NCI-H1105 (cell line): ENCODE measurements at regions not wholly inside any gene's neighbourhood (a gene's known extent, or its start where the extent isn't known, plus 50 kb on each side); places are given as distances from the start of the nearest gene placed in this dataset.

ENCODE experiments used
- DNase-seq: peaks from one replicate; lab custom pipeline; 2025; lab: John Stamatoyannopoulos, UW

DNA sequence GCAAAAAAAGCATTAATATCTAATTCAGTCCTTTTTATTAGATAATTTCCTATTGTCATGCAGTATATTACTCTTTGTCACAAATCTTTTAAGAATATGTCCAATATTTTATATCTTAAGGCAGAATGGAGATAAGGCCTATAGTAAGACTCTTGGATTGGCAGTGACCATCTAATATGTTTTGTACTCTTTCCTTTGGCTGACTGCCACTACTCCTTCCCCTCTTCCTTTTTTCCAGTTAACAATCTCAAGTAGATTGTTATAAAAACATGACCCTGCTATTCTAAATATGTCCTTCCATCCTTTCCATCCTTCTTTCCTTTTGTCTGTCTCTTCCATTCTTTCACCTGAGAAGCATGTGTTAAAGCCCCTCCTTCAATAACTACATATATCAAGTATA lies 92.8 kb upstream of the TMEM168 start:
- no peak for DNase-seq

DNA sequence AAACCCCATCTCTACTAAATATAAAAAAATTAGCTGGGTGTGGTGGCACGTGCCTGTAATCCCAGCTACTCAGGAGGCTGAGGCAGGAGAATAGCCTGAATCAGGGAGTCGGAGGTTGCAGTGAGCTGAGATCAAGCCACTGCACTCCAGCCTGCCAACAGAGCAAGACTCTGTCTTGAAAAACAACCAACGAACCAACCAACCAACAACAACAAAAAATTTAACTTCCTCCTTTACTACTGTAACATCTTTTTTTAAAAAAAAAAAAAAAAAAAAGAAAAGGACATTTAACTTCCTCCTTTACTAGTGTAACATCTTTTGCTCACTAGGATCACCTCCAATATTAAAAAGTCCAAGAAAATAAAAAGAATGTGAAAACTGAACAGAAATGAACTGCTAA lies 92.3 kb upstream of the TMEM168 start:
- no peak for DNase-seq

GRCh38 chr7:112882022-112882421 lies 91.8 kb upstream of the TMEM168 start:
- no peak for DNase-seq

DNA sequence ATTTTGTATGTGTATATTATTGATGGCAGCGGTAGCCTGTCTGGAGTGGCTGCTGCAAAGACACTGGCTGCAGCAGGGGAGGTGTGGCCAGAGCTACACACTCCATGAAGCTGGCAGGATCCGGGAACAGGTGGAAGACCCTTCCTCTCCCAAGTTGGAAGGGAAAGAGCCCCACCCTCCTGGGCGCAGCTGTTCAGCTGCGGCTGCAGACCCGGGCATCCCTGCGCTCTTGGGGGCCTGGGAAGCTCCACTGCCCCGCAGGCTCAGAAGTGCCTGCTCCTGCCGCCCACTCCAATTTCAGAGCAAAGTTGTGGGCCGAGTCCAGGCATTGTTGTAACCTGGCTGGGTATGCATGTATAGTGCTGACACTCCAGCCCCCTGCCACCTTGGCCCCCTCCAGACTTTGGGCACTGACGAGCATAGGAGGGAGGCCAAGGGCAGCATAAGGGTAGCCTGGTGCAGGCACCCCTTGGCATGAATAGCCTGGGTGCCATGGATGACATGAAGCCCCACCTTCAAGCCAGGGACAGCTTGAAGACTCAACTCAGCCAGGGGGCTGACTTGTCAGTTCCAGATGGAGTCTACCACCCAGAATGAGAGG lies 90.7 kb upstream of the TMEM168 start:
- DNase-seq: no peak

GRCh38 chr7:112877691-112878460 lies 87.7 kb upstream of the TMEM168 start:
- no peak for DNase-seq

- DNase-seq: no peak
These were observed 86.7 kb upstream of the TMEM168 start for GRCh38 chr7:112876877-112877276.

GRCh38 chr7:112874909-112875308 lies 84.7 kb upstream of the TMEM168 start:
- DNase-seq: no peak

DNA sequence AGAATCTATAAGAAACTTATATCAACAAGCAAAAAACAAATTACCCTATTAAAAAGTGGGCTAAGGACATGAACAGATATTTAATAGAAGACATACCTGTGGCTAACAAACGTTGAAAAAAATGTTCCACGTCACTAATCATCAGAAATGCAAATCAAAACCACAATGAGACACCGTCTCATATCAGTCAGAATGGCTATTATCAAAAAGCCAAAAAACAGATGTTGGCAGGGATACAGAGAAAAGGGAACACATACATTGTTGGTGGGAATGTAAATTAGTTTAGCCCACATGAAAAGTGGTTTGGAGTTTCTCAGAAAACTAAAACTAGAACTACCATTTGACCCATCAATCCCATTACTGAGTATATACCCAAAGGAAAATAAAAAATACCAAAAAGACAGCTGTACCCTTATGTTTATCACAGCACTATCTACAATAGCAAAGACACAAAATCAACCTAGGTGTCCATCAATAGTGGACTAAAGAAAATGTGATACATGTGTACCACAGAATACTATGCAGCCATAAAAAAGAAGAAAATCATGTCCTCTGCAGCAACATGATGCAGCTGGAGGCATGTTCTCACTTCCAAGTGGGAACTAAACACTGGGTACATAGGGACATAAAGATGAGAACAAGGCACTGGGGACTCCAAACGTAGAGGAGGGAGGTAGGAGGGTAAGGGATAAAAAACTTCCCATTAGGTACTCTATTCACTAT lies 83.8 kb upstream of the TMEM168 start:
- no peak for DNase-seq

DNA sequence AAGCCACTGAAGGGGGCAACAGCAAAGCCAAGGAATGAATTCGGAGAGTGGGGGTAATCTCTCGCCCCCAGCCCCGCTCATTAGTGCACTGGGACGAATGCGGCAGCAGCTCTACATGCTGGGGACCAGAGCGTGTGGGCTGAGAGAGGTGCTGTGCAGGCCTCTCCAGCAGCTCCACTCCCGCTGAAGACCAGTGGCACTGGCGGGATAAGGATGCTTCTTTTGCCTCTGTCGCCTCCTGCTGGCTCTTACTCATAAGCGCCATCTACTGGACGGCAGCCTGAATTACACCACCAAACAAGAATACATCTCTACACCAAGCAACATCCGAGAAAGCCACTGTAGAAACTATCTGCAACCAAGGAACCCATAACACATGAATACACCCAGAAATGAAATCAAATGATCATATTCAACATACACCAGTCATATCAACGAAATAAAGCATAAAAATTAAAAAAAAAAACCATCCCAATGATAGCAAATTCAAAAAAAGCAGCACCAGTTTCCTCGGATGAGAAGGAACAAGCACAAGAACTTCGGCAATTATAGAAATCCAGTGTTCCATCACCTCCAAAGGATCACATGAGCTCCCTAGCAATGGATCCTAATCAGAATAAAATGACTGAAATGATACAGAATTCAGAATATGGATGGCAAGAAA lies 79.0 kb upstream of the TMEM168 start:
- no peak for DNase-seq

DNA sequence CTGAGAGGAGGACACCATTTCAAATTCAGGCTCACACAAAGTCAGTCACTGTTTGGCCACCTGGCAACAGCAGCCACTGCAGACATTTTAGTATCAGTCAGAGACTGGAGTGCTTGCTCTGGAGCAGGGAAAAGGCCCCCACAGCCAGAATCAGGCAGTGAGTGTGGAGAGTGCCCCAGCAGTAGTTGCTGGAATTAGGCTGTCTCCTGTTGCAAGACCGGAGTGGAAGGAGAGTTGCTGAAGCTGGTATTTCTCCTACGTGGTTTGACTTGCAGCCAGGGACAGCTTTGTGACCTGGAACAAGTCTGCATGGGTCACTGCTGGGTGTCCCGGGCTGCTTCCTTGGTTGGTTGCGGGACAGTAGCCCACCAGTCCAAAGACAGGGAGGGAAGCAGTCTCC lies 78.4 kb upstream of the TMEM168 start:
- no peak for DNase-seq

DNA sequence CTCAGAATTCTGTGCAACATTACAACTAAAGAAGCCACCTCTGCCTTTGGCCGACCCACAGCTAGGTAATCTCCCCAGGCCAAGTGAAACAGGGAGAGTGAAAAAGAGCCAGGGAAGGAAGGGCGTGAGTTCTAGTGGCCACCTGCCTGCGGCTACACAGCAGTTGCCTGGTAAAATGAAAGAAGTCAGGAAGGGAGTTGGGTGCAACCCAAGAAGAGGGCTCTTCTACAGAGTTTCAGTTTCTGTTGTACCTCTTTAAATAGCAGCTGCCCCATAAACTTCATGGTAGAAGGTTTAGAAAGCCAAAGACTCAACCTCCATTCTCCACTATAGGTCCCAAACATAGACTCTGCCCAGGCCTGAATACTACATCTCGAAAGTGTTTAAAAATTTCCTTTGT lies 76.2 kb upstream of the TMEM168 start:
- no peak for DNase-seq

- DNase-seq: no peak
These were observed 74.2 kb upstream of the TMEM168 start for GRCh38 chr7:112864380-112864779.

DNA sequence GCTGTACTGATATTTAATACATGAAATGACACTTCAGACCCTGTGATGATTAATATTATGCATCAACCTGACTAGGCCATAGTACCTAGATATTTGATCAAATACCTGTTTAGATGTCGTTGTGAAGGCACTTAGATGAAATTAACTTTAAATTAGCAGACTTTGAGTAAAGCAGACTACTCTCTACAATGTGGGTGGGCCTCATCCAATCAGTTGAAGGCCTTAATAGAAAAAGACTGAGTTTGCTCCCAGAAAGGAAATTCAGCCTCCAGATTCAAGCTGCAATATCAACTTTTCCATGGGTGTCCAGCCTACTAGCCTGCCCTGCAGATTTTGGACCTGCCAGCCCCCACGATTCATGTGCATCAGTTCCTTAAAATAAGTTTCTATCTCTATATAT lies 68.6 kb upstream of the TMEM168 start:
- no peak for DNase-seq

DNA sequence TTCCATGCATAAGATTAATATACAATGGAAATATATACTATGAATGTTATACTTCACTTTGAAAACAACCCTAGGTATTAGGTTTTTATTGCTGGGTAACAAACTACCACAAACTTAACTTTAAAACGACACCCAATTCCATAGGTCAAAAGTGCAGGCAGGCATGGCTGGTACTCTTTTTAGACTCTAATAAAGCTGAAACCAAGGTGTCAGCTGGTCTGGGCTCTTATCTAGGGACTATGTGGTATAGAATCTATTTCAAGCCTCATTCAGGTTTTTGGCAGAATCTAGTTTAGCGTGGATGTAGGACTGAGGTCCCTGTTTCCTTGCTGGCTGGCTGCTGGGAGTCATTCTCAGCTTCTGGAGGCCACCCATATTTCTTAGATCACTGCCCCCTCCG lies 65.0 kb upstream of the TMEM168 start:
- DNase-seq: no peak

- no peak for DNase-seq
These were observed 64.0 kb upstream of the TMEM168 start for GRCh38 chr7:112854169-112854568.

DNA sequence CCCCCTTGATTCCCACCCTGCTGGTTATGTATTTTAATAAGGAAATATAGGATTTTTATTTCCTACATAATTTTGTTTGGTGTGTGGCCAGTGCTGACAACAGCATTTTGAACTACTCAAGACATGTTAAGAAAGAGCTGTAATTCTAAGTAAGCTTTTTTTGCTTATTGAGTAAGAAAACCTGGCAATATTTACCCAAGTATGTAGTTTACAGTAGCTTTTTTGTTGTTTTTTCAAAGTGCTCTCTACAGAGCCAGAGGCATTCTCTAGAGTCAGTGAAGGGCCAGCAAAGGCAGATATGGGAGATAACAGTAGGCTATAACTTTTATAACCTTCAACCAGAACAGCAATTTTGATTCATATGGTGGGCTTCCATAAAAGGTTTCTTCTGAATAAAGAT lies 63.2 kb upstream of the TMEM168 start:
- no peak for DNase-seq

GRCh38 chr7:112843151-112843550 lies 53.0 kb upstream of the TMEM168 start:
- DNase-seq: no peak
